ENCODE measurements at regions not wholly inside any gene's neighbourhood (a gene's known extent, or its start where the extent isn't known, plus 50 kb on each side); places are given as distances from the start of the nearest gene placed in this dataset.

DNA sequence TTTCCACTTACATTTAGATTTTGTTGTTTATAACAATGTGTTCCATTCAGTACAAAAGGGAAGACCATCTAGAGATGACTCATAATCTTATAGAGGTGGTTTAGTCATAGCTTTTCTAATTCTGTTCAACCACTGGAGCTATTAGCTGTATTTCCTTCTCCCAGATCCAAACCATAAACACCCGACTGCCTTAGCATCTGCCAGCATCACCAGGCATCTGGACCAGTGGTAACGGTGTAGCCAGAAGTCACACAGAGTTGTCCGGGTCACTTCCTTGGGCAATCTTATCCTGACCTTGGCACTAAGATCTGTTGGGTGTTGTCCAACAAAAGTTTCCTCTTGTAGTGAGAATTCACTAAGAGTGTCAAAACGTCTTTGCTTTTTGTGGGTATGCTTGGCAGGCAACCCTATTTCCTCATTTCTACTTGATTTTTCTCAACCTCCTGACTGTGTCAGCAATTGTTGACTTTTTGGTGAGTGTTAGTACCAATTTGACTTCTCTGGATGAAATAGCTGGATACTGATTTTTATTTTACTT, 372.1 kb upstream of the B3GALT2 start:
- no peak for DNase-seq

DNA sequence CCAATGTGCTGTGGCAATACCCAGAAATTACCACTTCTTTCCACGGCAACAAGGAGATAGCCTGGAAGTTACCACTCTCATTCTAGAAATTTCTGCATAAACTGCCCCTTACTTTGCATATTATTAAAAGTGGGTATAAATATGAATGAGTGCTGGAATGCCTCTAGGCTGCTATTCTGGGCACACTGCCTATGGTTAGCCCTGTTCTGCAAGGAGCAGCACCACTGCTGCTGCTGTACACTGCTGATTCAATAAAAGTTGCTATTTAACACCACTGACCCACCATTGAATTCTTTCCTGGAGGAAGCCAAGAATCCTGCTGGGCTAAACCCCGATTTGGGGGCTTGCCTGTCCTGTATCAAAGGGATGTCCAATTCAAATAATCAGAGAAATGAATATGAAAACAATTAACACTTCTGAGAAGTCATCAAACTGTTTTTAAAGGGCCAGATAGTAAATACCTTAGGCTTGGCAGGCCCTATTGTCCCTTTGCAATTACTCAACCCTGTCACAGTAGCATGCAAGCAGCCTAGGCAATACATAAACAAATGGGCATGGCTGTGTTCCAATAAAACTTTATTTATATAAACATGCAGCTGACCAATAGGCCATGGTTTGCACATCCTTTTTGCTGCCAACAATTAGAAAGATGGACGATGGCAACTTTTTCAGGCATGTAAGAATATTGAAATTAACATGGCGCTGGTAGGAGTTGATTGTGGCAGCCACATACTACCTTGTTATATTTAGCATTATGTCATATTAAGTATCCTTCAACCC, 369.4 kb upstream of the B3GALT2 start:
- DNase-seq = no peak

DNA sequence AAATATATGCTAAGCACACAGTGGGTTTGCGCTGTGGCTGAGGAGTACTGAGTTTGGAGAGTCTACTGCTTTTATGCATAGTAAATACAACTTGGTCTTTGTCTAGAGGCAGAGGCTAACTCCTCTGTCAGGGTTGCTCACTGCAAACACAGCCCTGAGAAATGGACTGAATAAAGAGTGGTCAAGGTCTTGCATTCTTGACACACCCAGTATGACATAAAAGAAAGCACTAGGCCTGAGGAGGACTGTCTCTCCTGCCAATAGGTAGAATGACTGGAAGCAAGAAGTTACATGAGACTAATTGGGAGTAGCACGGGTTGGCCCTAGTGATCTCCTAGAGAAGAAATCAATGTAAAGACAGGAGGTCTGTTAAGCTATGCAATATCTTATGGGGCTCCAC, 367.2 kb upstream of the B3GALT2 start:
- no peak for DNase-seq

DNA sequence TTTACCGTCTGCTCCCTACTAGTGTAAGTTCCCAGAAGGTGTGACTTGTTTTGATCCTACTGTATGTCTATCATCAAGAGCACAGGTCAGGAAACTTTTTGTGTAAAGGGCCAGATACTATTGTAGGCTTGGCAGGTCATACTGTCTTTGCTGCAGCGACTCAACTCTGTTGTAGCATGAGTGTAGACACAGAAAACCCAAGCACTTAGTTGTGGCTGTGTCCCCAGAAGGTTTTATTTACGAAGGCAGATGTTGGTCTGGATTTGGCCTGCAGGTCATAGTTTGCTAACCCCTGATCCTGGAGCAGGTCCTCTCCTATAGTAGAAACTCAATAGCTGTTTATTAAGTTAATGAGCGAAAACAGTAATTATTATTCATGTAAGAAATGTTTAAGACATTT, 365.9 kb upstream of the B3GALT2 start:
- no peak for DNase-seq

DNA sequence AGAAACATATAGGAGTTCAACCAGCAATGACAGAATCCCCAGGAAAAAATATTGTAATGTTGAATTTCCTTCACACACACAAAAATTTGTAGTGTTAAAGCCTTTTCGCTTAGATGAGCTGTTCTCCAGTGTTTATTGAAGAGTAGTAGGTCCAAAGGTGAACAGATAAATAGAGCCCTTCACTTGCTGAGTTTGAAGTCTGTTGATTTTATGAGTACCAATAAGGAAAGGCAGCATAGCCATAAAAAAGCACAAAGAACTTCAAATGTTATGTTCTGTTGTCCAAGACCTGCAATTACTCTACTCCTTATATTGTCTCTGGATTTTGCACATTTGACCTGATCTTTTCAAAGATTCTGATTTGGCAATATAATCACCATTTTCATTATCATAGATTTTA, 362.7 kb upstream of the B3GALT2 start:
- DNase-seq = no peak

DNA sequence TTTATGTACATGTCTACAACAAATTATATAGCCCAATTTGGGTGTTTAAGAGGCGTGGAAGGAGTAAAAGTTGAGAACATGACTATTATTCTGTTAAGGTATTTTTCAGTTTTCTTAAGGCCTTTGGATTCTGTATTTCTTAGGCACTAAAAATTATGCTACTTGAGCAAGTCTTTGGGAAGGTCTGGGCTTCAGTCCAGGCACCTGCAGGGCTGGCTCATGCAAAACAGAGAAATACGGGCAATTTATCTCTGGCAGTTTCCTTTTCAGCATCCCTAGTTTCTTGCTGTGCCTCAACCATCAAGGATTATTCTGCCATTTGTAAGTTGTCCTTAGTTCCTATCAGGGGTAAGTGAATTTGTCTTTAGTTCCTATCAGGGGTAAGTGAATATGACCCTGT, 358.8 kb upstream of the B3GALT2 start:
- DNase-seq = no peak

DNA sequence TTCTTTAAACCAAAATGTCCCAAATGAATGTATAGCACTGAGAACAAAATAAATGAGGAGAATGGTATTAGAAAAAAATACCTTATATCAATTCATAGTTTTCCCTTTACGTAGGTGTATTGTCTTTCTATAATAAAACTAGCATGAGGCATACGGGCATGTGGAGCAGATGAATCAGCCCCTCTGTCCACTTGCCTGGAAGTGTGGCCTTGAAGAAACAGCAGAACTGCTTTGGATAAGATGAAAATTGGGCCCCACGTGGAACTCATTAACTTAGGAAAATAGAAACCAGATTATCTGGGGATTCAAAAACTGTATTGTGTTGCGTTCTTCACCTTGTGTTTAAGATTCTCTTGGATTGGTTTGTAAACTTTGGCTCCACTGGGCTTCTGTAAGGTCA, 356.8 kb upstream of the B3GALT2 start:
- DNase-seq = no peak

DNA sequence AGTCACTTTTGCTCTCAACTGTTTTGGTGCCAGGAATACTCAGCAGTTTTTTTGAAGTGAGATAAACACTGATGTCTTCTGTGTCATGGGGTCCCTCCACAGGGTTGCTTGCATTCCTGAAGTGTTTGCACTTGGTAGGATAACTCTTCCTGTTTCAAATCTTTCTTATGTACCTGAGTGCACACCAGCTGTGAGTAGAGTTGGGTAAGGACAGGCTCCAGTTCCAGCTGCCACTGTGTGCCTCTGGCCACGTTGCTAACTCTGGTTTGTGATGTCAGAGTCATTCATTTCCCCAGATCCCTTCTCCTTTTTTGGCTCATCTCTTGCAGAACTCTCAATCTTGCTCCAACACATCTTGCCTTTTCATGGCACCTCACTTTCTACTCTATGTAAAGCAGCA, 356.3 kb upstream of the B3GALT2 start:
- no peak for DNase-seq

DNA sequence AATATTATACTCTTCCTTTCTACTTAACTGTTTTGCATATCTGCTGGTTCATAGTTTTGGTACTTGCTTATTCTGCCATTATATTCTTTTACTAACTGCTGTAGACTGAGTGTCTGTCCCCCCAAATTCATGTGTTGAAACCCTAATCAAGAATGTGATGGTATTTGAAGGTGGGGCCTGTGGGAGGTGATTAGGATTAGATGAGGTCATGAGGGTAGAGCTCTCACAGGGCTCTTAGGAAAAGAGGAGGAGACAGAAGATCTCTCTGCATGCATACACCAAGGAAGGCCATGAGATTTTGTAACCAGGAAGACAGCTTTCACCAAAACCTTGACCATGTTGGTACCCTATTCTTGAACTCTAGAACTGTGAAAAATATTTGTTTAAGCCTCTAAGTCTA, 354.1 kb upstream of the B3GALT2 start:
- DNase-seq = no peak

DNA sequence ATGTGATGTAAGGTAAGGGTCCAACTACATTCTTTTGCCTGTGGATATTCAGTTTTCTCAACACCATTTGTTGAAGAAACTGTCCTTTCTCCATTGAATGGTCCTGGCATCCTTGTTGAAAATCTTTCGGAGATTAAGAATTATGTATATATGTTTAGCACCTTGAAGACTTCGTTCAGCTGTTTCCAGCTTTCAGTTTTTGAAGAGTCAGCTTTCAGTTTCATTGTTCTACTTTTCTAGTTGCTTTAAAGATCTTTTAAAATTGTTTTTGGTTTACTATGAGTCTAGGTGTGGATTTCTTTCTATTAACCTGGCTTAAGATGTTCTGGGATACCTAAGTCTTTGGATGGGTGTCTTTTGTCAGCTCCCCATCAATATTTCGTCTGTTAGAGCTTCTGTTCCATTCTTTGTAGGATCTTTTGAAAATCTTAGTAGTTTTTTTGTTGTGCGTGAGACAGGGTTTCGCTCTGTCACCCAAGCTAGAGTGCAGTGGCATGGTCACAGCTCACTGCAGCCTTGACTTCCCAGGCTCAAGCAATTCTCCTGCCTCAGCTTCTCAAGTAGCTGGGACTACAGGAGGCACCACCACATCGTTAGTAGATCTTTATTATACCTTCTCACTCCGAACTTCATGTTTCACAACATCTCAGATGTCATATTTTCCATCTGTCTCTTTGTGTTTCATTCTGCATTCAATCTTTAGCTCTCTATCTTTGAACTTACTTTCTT, 353.5 kb upstream of the B3GALT2 start:
- no peak for DNase-seq

DNA sequence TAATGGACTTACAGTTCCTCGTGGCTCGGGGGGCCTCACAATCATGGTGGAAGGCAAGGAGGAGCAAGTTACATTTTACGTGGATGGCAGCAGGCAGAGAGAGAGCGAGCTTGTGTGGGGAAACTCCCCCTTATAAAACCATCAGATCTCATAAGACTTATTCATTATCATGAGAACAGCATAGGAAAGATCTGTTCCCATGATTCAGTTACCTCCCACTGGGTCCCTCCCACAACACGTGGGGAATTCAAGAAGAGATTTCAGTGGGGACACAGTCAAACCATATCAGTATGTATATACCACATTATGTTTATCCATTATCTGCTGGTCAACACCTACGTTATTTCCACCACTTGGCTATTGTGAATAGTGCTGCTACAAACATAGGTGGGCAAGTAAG, 352.3 kb upstream of the B3GALT2 start:
- no peak for DNase-seq

DNA sequence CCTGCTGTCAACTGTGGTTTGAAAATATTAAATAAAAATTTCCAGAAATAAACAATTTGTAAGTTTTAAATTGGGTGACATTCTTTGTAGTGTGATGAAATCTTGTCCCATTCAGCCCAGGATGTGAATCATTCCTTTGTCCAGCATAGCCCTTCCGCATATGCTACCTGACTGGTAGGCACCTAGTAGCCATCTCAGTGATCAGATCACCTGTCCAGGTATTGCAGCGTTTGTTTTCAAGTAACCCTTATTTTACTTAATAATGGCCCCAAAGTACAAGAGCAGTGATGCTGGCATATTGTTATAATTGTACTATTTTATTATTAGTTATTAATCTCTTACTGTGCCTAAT, 351.6 kb upstream of the B3GALT2 start:
- no peak for DNase-seq

DNA sequence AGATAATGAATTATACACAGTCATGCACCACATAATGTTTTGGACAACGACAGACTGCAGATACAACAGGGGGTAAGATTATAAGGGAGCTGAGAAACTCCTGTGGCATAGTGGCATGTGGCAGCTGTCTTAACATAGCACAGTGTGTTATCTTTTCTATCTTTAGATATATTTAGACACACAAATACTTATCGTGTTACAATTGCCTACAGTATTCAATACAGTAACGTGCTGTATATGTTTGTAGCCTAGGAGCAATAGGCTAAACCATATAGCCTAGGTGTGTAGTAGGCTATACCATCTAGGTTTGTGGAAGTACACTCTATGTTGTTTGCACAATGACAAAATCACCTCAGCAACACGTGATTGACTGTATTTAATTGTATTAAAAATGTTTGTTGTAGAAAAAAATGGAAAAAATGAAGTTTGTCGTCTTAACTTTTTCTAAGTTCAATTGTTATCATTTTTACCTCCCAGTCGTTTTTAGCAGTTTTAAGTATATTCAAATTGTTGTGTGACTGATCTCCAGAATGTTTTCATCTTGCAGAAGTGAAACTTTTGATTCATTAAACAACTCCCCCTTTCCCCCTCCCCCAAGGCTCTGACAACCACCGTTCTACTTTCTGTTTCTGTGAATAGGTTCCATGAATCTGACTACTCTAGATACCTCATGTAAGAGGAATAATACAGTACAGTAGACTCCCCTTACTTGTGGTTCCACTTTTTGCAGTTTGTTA, 351.0 kb upstream of the B3GALT2 start:
- DNase-seq = no peak

DNA sequence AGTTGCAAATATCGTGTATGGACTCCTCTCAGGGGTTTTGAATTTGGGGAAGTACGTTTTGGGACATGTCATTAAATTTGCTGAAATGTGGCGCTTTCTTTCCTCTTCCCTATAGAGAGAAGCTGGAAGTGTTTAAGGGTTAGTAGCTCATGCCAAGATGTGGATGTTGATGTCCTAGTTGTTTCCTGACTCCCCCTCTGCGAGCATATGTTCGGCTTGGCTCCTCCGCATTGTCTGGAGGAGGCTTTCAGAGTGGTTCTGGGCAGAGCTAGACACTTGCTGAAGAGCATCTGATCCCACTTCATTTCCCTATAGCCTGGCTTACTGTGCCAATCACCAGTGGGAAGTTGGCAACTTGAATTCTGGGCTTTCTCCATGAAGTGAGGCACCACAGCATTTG, 347.4 kb upstream of the B3GALT2 start:
- no peak for DNase-seq

DNA sequence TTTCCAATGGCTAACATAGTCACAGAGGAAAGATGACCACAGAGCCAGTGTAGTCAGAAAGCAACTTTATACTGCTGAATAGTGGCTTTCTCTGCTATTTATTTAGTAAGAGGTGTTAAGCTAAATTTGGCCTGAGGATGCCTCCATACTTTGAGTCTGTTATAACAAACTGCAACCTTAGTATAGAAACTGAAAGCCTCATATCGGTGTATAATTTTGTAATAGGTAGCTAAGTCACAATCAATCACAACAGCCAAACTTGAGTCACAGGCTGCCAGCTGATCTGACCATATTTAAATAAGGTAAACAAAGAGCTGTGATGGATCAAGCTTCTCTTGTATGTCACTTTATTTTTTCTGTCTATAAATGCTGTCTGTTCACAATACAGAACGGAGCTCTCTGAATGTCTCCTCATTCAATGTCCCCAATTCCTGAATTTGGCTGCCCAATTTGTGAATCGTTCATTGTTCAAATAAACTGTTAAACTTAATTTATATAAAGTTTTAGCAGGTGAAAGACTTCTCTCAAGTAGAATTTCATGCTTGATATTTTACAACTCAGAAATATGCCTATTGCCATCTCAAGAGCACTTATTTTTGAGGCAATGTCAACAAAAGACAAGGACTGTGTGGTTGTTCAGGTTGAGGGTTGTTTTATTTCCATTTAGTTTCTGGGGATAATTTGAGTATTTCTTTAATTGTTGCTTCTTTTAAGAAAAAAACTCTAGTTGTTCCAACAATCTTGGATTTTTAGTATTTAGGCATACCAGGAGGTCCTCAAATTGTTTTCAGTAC, 339.7 kb upstream of the B3GALT2 start:
- no peak for DNase-seq

DNA sequence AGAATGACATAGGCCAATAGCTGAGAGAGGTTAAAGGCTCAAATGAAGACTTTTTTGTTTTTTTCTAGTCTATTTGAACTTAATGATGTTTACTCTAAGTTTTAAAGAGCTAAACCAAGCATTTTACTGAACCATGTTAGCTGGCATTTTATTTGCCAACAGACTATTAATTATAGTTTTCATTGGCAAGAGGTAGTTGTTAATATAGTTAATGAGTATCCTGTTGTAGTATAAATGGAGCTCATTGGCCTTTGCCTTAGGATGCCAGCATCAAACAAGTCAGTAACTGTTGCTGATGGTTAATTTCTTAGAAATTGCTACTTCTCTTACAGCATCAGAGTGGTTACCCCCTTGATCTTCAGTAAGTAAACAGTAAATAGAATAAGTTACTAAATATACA, 339.0 kb upstream of the B3GALT2 start:
- DNase-seq = no peak

DNA sequence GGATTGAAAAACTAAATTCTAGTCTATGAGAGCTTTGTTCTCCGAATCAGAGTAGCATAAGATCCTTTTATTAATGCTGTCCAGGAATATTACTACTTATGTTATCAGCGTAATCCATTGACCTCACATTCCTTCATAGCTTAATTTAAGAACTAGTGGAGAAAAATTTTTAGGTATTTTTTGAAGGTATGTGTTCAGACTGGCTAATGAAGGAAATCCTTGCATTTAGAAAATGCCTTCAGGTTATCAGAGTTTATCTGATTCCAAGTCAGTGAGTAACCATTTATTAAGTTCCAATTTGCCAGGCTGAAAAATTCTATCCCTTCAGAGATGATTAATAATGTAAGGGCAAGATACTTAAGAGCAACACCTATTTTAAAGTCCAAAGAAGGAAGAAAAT, 338.2 kb upstream of the B3GALT2 start:
- no peak for DNase-seq

DNA sequence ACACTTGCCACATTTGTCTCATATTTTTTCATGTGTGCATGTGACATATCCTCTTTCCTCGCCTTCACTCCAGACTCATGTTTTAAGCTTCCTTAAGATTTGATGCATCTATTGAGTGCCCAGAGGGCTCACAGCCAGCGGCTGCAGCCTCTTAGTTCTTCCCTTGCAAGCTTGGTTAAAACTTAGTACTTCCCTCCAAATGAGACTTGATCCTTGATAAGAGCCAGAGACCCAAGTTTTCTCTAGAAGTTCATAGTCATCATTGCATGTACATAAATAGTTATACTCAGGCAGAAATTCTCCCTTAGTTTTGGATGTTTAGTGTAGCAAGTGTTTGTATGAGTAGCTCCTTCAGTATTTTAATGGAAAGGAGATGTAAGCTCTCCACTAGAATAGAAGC, 337.6 kb upstream of the B3GALT2 start:
- no peak for DNase-seq

DNA sequence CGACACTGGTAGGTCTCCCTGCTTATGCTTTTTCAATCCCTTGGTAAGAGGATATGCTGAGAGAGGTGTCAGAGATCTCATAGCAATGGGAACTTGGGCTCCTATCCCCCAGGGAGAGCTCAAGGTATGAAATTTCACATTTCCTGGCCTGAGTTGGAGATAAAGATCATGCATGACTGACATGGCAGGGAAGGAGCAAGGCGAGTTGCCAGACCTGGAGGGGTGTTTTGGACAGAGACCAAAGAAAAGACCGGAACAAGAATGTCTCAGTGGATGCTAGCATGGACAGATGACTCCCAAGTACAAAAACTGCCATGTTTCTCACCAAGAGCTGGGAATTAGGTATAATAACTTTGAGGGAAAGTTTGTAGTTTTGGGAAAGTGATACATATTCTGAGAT, 334.1 kb upstream of the B3GALT2 start:
- DNase-seq = no peak

DNA sequence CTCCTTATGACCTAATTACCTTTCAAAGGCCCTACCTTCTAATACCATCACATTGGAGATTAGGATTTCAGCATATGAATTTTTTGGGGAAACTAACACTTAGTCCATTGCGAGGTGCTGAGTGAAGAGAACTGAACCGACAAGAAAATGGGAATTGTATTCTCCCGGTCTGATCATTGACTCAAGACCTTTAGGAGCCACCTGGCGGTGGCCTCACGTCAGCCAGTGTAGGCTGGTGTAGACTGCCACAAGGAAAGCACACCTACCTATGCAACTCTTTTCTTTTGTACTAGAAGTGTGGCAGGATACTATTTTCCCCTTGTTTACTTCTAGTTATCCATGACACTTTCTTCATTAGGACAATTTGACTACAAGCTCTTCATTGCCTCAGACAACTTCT, 333.5 kb upstream of the B3GALT2 start:
- DNase-seq = no peak

DNA sequence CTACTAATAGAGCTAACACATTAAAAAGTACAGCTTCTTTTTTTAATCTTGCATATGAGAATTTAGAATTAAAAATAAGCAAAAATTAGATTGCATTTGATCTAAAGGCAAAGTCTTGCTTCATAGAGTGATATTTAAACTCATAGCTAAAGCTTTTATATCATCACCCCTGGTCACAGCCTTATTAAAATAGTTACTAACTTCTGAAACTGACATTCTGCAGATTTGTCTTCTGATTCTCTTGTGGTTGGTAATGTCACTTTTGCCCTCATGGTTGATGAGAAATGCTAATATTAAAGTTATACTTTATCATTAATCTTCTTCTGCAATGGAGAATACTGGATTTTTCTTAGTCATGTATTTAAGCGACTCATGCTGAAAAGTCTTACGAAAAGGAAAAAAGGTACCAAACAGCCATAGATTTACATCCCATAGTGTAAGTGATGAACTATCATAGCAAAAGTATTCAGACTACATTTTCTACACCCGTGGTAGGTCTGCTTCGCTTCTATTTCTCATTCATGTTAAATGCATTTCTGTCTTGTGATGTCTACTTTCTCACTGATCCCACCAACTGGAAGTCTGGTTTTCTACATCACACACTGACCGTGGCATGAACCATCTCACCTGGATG, 330.5 kb upstream of the B3GALT2 start:
- DNase-seq = no peak

DNA sequence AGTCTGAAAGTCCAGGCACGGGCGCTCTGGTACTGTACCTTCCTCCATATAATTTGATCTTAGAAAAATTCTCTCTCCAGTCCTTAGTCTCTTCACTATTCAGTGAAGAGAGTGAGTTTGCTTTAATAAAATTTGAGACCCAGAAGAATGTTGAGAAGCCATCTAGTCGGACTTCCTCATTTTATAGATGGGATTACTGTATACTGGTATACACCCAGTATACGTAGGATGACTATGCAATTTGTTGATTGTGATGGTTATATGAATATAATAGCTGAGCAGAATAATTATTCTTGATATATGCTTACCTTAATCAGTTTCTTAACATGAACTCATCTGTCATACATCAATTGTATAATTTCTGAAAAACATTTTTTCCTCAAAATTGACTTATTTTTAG, 328.0 kb upstream of the B3GALT2 start:
- no peak for DNase-seq

DNA sequence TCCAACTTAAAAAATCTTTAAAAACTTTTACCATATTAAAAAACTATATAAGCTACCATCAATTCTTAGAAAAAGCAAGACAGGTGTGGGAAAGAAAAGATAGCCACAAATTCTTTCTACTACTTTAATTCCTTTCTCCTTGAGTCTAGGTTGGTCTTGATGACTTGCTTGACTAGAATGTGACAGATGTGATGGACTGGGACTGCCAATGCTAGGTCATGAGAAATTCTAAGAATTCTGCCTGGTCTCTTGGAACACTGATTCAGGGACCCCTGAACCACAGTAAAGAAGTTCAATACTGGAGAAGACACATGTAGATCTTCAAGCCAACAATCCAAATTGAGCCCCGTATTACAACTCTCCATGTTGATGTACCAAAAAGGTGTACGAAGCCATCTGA, 326.6 kb upstream of the B3GALT2 start:
- DNase-seq = no peak
